Esophagus muscularis mucosa (tissue), 4 donors: ENCODE measurements at regions not wholly inside any gene's neighbourhood (a gene's known extent, or its start where the extent isn't known, plus 50 kb on each side); places are given as distances from the start of the nearest gene placed in this dataset.

Experiments used
- EP300 ChIP-seq: sonication (generic); formaldehyde crosslinking; IDR thresholded peaks from one replicate; pipeline ENCODE4 v1.6.1; 2017; ENCODE audit warnings: antibody characterized with exemption
- POLR2A ChIP-seq: fragments of 450-650 bp; IDR thresholded peaks from one replicate; pipeline ENCODE4 v1.6.1; 2017; ENCODE audit warnings: antibody characterized with exemption, moderate library complexity, mild to moderate bottlenecking, low read depth
- POLR2AphosphoS5 ChIP-seq, 2 donors: sonication (generic); formaldehyde crosslinking; IDR thresholded peaks; one replicate each; pipeline ENCODE4 v1.6.1; 2017; ENCODE audit warnings: antibody characterized with exemption in 2 of 2
- TF ChIP-seq, protein P1 (sequence below), 3 experiments: fragments of 200-600 bp in 2 of 3; fragments of 450-650 bp in 1 of 3; sonication (generic) in 2 of 3; IDR thresholded peaks; one replicate each; pipeline ENCODE4 v1.5.1; 2017 to 2019; ENCODE audit warnings: antibody characterized with exemption in 3 of 3, mild to moderate bottlenecking in 2 of 3, moderate library complexity in 1 of 3

DNA sequence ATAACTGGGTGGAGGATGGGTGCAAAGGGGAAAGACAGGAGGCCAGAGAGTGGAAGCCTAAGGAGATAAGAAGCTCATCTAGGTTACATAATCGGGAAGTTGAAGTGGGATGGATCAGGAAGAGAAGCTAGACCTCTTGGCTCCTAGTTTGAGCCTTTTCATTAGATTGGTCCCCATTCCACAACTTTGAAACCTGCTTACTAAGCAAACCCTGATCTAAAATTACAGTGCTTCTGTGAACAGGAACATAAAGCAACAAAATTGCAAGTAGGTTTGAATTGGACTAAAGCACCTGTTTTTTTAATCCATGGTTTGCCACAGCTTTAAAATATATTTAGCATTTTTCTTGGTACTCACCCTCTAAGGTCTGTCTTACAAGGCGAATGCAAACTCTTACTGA lies 80.4 kb upstream of the EED start:
- TF ChIP-seq, protein P1, sequence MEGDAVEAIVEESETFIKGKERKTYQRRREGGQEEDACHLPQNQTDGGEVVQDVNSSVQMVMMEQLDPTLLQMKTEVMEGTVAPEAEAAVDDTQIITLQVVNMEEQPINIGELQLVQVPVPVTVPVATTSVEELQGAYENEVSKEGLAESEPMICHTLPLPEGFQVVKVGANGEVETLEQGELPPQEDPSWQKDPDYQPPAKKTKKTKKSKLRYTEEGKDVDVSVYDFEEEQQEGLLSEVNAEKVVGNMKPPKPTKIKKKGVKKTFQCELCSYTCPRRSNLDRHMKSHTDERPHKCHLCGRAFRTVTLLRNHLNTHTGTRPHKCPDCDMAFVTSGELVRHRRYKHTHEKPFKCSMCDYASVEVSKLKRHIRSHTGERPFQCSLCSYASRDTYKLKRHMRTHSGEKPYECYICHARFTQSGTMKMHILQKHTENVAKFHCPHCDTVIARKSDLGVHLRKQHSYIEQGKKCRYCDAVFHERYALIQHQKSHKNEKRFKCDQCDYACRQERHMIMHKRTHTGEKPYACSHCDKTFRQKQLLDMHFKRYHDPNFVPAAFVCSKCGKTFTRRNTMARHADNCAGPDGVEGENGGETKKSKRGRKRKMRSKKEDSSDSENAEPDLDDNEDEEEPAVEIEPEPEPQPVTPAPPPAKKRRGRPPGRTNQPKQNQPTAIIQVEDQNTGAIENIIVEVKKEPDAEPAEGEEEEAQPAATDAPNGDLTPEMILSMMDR (IDR thresholded peaks at IDR 0.05), result no peak
- TF ChIP-seq EP300 (no peak), POLR2AphosphoS5 (IDR thresholded peaks at IDR 0.05) (no peak), POLR2A (no peak)
